Pancreas (tissue), 10 donors: ENCODE measurements at regions not wholly inside any gene's neighbourhood (a gene's known extent, or its start where the extent isn't known, plus 50 kb on each side); places are given as distances from the start of the nearest gene placed in this dataset.
A peak's percentile ranks its signal among the peaks of the same experiment; 100 is the strongest.

Experiments
- ATAC-seq, 4 donors: fragments of 200-7000 bp; cut with Tn5 transposase; one replicate each; pipeline versions ENCODE4 v1.8.0 to v1.9.1; 2020; ENCODE audit warnings: mild to moderate bottlenecking in 4 of 4, moderate library complexity in 4 of 4
- DNase-seq, 6 donors: peaks; one replicate each; pipeline ENCODE4 v3.0.0-alpha.2; 2020
- FAIRE-seq: peaks from 2 replicates; lab custom pipeline; 2012; peaks lifted over from hg19 to GRCh38; lab: Jason Lieb, UNC
- H3K27ac ChIP-seq, 4 donors: fragments of 200-600 bp; sonication (generic); 1 replicate in 3 of 4; 2 replicates in 1 of 4; pipeline versions ENCODE4 v1.5.0 to v1.8.0; 2020
- H3K27me3 ChIP-seq, 4 donors: fragments of 200-600 bp; one replicate each; pipeline ENCODE4 v1.8.0; 2021
- H3K36me3 ChIP-seq, 3 donors: fragments of 200-600 bp; sonication (generic) in 1 of 3; one replicate each; pipeline versions ENCODE4 v1.5.0 to v1.8.0; 2020 to 2021
- H3K4me1 ChIP-seq, 3 donors: fragments of 200-600 bp; one replicate each; pipeline ENCODE4 v1.8.0; 2021
- H3K4me3 ChIP-seq, 4 donors: fragments of 200-600 bp; sonication (generic) in 2 of 4; one replicate each; pipeline versions ENCODE4 v1.5.0 to v1.8.0; 2020 to 2021
- H3K9me3 ChIP-seq, 4 donors: fragments of 200-600 bp; one replicate each; pipeline ENCODE4 v1.8.0; 2021
- WGBS, 2 donors: extraction: QIAGEN DNeasy Blood & Tissue Kit; methylation state at CpG; one replicate each; pipeline ENCODE4 v1.1.7; 2013; 5-methylcytosine and 5-hydroxymethylcytosine counted together
- intact Hi-C, 3 donors: fragments of 100-400 bp; cut with DNase I; formaldehyde crosslinking; loops; one replicate each; pipeline versions ENCODE4 v1.11.1 to v1.14.2; 2022
- TF ChIP-seq, protein P1 (sequence below), 4 donors: fragments of 200-600 bp; sonication (generic) in 3 of 4; IDR thresholded peaks; one replicate each; pipeline versions ENCODE4 v1.5.0 to v1.8.0; 2021; ENCODE audit warnings: antibody characterized with exemption in 4 of 4
- donor health status: healthy with polysubstance abuse.
- donor health status: DM: no; HTN: no; CAD: no; lungs with moderate emphysema.
- donor health status: DM: no; HTN: no; CAD: no.
- donor health status: control.
- donor health status: control.
- donor health status: Bipolar disorder and iron deficiency.
- donor health status: DM: yes; HTN: yes; CAD: no.
- donor health status: DM: no; HTN: no; CAD: no.
- donor health status: DM: no; HTN: no; CAD: no.
- donor health status: DM: yes; HTN: yes; CAD: no.

DNA sequence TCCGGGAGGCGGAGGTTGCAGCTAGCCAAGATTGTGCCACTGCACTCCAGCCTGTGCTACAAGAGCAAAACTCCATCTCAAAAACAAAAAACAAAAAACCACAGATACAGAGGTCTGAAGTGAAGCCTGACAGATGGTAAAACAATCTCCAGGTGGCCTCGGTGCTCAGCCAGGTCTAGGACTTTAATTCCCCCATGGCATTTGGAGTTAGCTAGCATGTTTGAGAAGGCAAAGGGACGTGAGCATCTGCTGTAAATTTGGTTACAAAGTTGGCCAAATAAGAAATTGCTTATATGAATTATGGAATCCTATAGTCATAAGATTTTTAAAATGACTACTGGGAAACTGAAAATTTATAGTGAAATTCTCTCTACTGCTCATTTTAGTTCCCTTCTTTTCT is 98.3 kb upstream of the FMN2 start:
- ATAC-seq: no peak
- Histone ChIP-seq H3K36me3 (no peaks in the 10 kb centered on the region), H3K9me3 (no peaks in the 10 kb centered on the region), H3K27ac (no peak overlapping the region), H3K27me3 (peaks cover 0 to 13% (median 7%) of the 10 kb centered on the region in 4 donors), H3K4me3 (no peak overlapping the region), H3K4me1 (no peaks in the 10 kb centered on the region)
- TF ChIP-seq, protein P1, sequence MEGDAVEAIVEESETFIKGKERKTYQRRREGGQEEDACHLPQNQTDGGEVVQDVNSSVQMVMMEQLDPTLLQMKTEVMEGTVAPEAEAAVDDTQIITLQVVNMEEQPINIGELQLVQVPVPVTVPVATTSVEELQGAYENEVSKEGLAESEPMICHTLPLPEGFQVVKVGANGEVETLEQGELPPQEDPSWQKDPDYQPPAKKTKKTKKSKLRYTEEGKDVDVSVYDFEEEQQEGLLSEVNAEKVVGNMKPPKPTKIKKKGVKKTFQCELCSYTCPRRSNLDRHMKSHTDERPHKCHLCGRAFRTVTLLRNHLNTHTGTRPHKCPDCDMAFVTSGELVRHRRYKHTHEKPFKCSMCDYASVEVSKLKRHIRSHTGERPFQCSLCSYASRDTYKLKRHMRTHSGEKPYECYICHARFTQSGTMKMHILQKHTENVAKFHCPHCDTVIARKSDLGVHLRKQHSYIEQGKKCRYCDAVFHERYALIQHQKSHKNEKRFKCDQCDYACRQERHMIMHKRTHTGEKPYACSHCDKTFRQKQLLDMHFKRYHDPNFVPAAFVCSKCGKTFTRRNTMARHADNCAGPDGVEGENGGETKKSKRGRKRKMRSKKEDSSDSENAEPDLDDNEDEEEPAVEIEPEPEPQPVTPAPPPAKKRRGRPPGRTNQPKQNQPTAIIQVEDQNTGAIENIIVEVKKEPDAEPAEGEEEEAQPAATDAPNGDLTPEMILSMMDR (IDR thresholded peaks at IDR 0.05): no peak
- WGBS, 2 donors: 61 to 62% methylated on average over 4 of the region's 4 CpGs
- no peak for FAIRE-seq
- intact Hi-C loops: no loop called here
- no peak for DNase-seq

DNA sequence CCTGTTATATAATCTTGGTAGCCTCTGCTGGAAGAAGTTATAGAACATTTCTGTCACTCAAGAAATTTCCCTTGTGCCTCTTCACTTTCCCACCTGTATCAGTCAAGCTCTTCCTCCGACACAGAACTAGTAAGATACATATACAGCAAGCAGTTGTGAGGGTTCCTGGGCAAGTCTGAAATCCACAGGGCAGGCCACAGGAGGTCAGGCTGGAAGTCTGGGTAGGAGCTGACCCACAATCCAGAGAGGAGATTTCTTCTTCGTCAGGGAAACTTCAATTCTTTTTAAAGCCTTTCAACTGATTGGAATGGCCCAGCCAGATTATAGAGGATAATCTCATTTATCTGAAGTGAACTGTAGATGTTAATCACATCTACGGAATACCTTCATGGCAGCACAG is 96.4 kb upstream of the FMN2 start:
- no peaks in the 10 kb centered on the region for H3K36me3 ChIP-seq
- TF ChIP-seq, protein P1 (IDR thresholded peaks at IDR 0.05): no peak
- no peak for FAIRE-seq
- no peak for ATAC-seq
- H3K4me3 ChIP-seq: no peak overlapping the region
- H3K27ac ChIP-seq: no peak overlapping the region
- DNase-seq: no peak
- WGBS, 2 donors: 63 to 70% methylated on average over 3 of the region's 3 CpGs
- no peaks in the 10 kb centered on the region for H3K9me3 ChIP-seq
- intact Hi-C loops: no loop called here
- H3K27me3 ChIP-seq: peaks cover 2 to 22% (median 11%) of the 10 kb centered on the region in 4 donors
- H3K4me1 ChIP-seq: no peaks in the 10 kb centered on the region

DNA sequence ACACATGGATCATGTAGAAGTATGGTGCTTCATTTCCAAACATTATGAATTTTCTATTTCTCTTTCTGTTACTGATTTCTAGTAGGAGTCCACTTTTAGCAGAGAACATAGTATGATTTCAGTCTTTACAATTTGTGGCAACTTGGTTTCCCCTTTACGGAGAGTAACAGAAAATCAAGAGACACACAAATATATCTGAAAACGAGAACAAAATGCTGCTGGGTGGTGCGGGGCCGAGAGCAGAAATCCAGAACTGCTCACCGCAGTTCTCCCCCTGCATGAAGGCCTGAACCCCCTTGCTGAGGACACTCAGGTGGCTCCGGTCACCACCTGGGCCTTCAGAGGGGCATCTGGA is 94.5 kb upstream of the FMN2 start:
- intact Hi-C loops: no loop called here
- H3K27me3 ChIP-seq: peaks cover 2 to 22% (median 11%) of the 10 kb centered on the region in 4 donors
- no peak overlapping the region for H3K27ac ChIP-seq
- ATAC-seq (no peak), DNase-seq (no peak), FAIRE-seq (no peak)
- H3K4me3 ChIP-seq: peak overlapping the region in 1 of 4 donors; percentile 37
- TF ChIP-seq, protein P1 (IDR thresholded peaks at IDR 0.05): no peak
- no peaks in the 10 kb centered on the region for H3K36me3 ChIP-seq
- no peaks in the 10 kb centered on the region for H3K9me3 ChIP-seq
- no peaks in the 10 kb centered on the region for H3K4me1 ChIP-seq
- WGBS, 2 donors: 52 to 70% methylated on average over 6 of the region's 6 CpGs

DNA sequence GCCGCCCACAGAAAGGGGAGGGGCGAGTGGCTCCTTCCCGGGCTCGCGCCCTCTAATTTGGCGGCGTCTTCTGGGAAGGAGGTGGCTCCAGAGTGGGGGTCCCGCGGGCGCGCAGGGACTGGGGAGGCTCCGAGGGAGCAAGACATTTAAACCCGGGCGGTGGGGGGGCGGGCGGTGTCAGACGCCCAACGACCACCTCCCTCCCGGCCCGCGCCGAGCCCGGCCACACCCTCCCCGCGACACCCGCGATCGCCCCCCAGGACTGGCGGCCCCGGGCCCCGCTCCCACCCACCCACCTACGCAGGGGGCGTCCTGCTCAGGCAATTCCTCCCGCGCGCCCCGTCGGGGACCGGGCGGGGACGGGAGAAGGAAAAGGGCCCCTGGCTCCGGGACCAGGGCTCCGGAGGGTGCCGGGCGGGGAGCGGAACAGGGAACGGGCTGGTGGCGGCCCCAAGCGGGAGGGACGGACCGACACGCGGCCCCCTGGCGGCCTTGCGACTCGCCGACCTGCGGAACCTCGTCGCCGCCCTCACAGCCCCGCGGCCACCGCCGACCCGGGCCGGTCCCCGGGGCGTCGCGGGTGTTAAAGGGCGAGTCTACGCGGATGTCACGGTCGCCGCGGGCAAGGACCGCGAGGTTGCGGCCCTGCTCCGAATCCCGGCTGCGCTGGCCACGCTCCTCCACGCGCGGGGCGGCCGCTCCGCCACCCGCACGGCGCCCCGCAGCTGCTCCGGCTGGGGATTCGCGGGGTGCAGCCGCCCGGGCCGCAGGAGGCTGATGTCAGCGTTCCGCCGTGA is 94.0 kb upstream of the FMN2 start:
- no peak overlapping the region for H3K27ac ChIP-seq
- TF ChIP-seq, protein P1 (IDR thresholded peaks at IDR 0.05): no peak
- peak overlapping the region in 3 of 4 donors; percentile 4 to 37 (median 7) for H3K4me3 ChIP-seq
- H3K9me3 ChIP-seq: no peaks in the 10 kb centered on the region
- intact Hi-C loops: no loop called here
- H3K36me3 ChIP-seq: no peaks in the 10 kb centered on the region
- ATAC-seq (peak; percentile 31 to 75 (median 64)), FAIRE-seq (no peak), DNase-seq (peak in 5 of 6 donors; percentile 4 to 73 (median 33))
- H3K27me3 ChIP-seq: peaks cover 2 to 22% (median 11%) of the 10 kb centered on the region in 4 donors
- H3K4me1 ChIP-seq: no peaks in the 10 kb centered on the region
- WGBS, 2 donors: 4 to 5% methylated on average over 77 to 104 of the region's 104 CpGs

DNA sequence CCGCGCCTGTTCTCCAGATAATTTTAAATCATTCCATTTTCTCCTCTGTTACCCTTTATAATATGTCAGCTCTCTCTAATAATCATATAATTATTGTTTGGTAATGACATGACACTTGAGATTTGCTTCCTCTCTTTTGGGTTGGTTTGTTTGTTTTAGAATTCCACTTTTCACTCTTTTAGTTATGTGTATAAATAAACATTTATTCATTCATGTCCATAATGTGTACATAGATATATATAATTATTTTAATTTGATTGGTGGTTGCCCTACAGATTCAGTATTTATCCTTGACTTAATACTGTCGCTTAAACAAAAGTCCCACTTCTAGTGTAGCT is 93.4 kb upstream of the FMN2 start:
- 33 to 38% methylated on average over 3 of the region's 3 CpGs for WGBS, 2 donors
- H3K27ac ChIP-seq: no peak overlapping the region
- ATAC-seq (no peak), DNase-seq (no peak), FAIRE-seq (no peak)
- H3K36me3 ChIP-seq: no peaks in the 10 kb centered on the region
- TF ChIP-seq, protein P1 (IDR thresholded peaks at IDR 0.05): no peak
- peak overlapping the region in 3 of 4 donors; percentile 4 to 37 (median 7) for H3K4me3 ChIP-seq
- intact Hi-C loops: no loop called here
- no peaks in the 10 kb centered on the region for H3K9me3 ChIP-seq
- no peaks in the 10 kb centered on the region for H3K4me1 ChIP-seq
- H3K27me3 ChIP-seq: peaks cover 2 to 22% (median 11%) of the 10 kb centered on the region in 4 donors
